SK-N-SH (cell line): ENCODE measurements at regions not wholly inside any gene's neighbourhood (a gene's known extent, or its start where the extent isn't known, plus 50 kb on each side); places are given as distances from the start of the nearest gene placed in this dataset.

ENCODE experiments used
- CTCF ChIA-PET: fragments of 300-600, 350-600 bp; formaldehyde crosslinking; extraction: SDS; loops from one replicate; lab custom pipeline; 2021; lab: Yijun Ruan, JAX
- POLR2A ChIA-PET: fragments of 350-600 bp; sonication (Branson Sonifier 250); formaldehyde crosslinking; extraction: SDS; loops from one replicate; lab custom pipeline; 2020; ENCODE audit warnings: antibody characterized with exemption, inconsistent platforms; lab: Yijun Ruan, JAX
- DNase-seq: peaks from one replicate; pipeline ENCODE4 v3.0.0; 2012
- H2AFZ ChIP-seq: fragments of 200-600 bp; sonication (generic); 2 replicates; pipeline ENCODE4 v1.8.1; 2016; ENCODE audit warnings: antibody characterized with exemption, mild to moderate bottlenecking, low read depth
- H3F3A ChIP-seq: fragments of 200-600 bp; sonication (generic); replicated peaks from 2 replicates; pipeline ENCODE3; 2016; ENCODE audit warnings: antibody characterized with exemption, mild to moderate bottlenecking; ENCODE audit not compliant: insufficient read depth
- H3K27ac ChIP-seq, 2 experiments: fragments of 200-500 bp in 1 of 2; fragments of 200-600 bp in 1 of 2; sonication (Bioruptor generic) in 1 of 2; sonication (generic), shearing (Covaris generic) in 1 of 2; 2 replicates each; pipeline versions ENCODE4 v1.5.1 to v1.6.1; 2014 to 2016; ENCODE audit warnings: low read depth in 2 of 2, inconsistent platforms in 1 of 2, low read length in 1 of 2, mild to moderate bottlenecking in 1 of 2, mixed read lengths in 1 of 2
- H3K27me3 ChIP-seq: fragments of 200-600 bp; sonication (generic), shearing (Covaris generic); 2 replicates; pipeline ENCODE4 v1.6.1; 2016; ENCODE audit warnings: mixed run types; ENCODE audit not compliant: insufficient read depth
- H3K36me3 ChIP-seq, 2 experiments: fragments of 200-500 bp in 1 of 2; fragments of 200-600 bp in 1 of 2; sonication (Bioruptor generic) in 1 of 2; sonication (generic) in 1 of 2; replicated peaks in 1 of 2; 2 replicates each; pipeline versions ENCODE3 to v1.5.1; 2014 to 2016; ENCODE audit warnings: low read length in 1 of 2, mild to moderate bottlenecking in 1 of 2; ENCODE audit not compliant: insufficient read depth in 2 of 2, control insufficient read depth in 1 of 2
- H3K4me1 ChIP-seq, 2 experiments: fragments of 200-500 bp in 1 of 2; fragments of 200-600 bp in 1 of 2; sonication (Bioruptor generic) in 1 of 2; sonication (generic), shearing (Covaris generic) in 1 of 2; 2 replicates each; pipeline versions ENCODE4 v1.5.1 to v1.6.1; 2014 to 2016; ENCODE audit warnings: low read depth in 1 of 2, low read length in 1 of 2, mixed run types in 1 of 2; ENCODE audit not compliant: insufficient read depth in 2 of 2, control insufficient read depth in 1 of 2
- H3K4me2 ChIP-seq: fragments of 200-600 bp; sonication (generic), shearing (Covaris generic); 2 replicates; pipeline ENCODE4 v1.6.1; 2017; ENCODE audit warnings: mixed run types
- H3K4me3 ChIP-seq, 2 experiments: fragments of 200-500 bp in 1 of 2; fragments of 200-600 bp in 1 of 2; sonication (Bioruptor generic) in 1 of 2; sonication (generic), shearing (Covaris generic) in 1 of 2; 2 replicates each; pipeline versions ENCODE4 v1.5.1 to v1.8.1; 2014 to 2016; ENCODE audit warnings: low read depth in 2 of 2, inconsistent platforms in 1 of 2, low read length in 1 of 2, mild to moderate bottlenecking in 1 of 2, mixed read lengths in 1 of 2, moderate library complexity in 1 of 2
- H3K79me2 ChIP-seq: fragments of 200-600 bp; sonication (generic); 2 replicates; pipeline ENCODE4 v1.8.1; 2017; ENCODE audit warnings: mild to moderate bottlenecking; ENCODE audit not compliant: insufficient read depth
- H3K9ac ChIP-seq: fragments of 200-600 bp; sonication (generic); 2 replicates; pipeline ENCODE4 v1.6.1; 2017; ENCODE audit warnings: mixed run types
- H3K9me2 ChIP-seq: fragments of 200-600 bp; sonication (generic); 2 replicates; pipeline ENCODE4 v1.6.1; 2017; ENCODE audit warnings: mixed run types
- H3K9me3 ChIP-seq: fragments of 200-600 bp; sonication (generic); 2 replicates; pipeline ENCODE4 v1.6.1; 2017; ENCODE audit warnings: mixed run types, mild to moderate bottlenecking, moderate library complexity
- H4K20me1 ChIP-seq: fragments of 200-600 bp; sonication (generic); 2 replicates; pipeline ENCODE4 v1.6.1; 2017; ENCODE audit warnings: mild to moderate bottlenecking, mixed run types; ENCODE audit not compliant: insufficient read depth
- FOXJ3 ChIP-seq: sonication (generic); formaldehyde crosslinking; IDR thresholded peaks from 2 replicates; pipeline ENCODE4 v1.5.1; 2020; ENCODE audit warnings: mild to moderate bottlenecking, missing genetic modification reagents
- FOXM1 ChIP-seq: IDR thresholded peaks from 2 replicates; pipeline ENCODE4 v1.4.0; 2012; ENCODE audit warnings: low read depth, mild to moderate bottlenecking
- GABPA ChIP-seq: IDR thresholded peaks from 2 replicates; pipeline ENCODE4 v1.4.0; 2012; ENCODE audit warnings: low read depth, mild to moderate bottlenecking
- JUND ChIP-seq: IDR thresholded peaks from 2 replicates; pipeline ENCODE4 v1.4.0; 2012
- MEF2A ChIP-seq: IDR thresholded peaks from 2 replicates; pipeline ENCODE4 v1.4.0; 2012; ENCODE audit warnings: low read depth, borderline replicate concordance
- MXI1 ChIP-seq: IDR thresholded peaks from 2 replicates; pipeline ENCODE4 v1.6.1; 2012; ENCODE audit warnings: mild to moderate bottlenecking, low read depth, low read length, improper control_type of control experiment
- NRF1 ChIP-seq: IDR thresholded peaks from 2 replicates; pipeline ENCODE4 v1.6.1; 2012; ENCODE audit warnings: low read depth, mild to moderate bottlenecking, low read length
- PBX3 ChIP-seq: IDR thresholded peaks from 2 replicates; pipeline ENCODE4; 2012
- RAD21 ChIP-seq: IDR thresholded peaks from 2 replicates; pipeline ENCODE4 v1.6.1; 2012; ENCODE audit warnings: mild to moderate bottlenecking, low read length
- RCOR1 ChIP-seq: fragments of 150-350 bp; IDR thresholded peaks from 2 replicates; pipeline ENCODE4 v1.6.1; 2017; ENCODE audit warnings: antibody characterized with exemption, low read length
- SIN3A ChIP-seq: IDR thresholded peaks from 2 replicates; pipeline ENCODE4 v1.6.1; 2012; ENCODE audit warnings: low read depth, mild to moderate bottlenecking, low read length, moderate library complexity, borderline replicate concordance
- SMC3 ChIP-seq: IDR thresholded peaks from 2 replicates; pipeline ENCODE4 v1.6.1; 2012; ENCODE audit warnings: low read depth, low read length, improper control_type of control experiment
- TAF1 ChIP-seq: IDR thresholded peaks from 2 replicates; pipeline ENCODE4 v1.6.1; 2012; ENCODE audit warnings: low read depth, mild to moderate bottlenecking, low read length, moderate library complexity, borderline replicate concordance
- TCF12 ChIP-seq: IDR thresholded peaks from 2 replicates; pipeline ENCODE4 v1.4.0; 2012
- USF1 ChIP-seq: IDR thresholded peaks from 2 replicates; pipeline ENCODE4 v1.4.0; 2012; ENCODE audit warnings: low read depth, borderline replicate concordance
- YY1 ChIP-seq: IDR thresholded peaks from 2 replicates; pipeline ENCODE4 v1.4.0; 2012; ENCODE audit warnings: low read depth, mild to moderate bottlenecking
- ZBTB33 ChIP-seq: IDR thresholded peaks from 2 replicates; pipeline ENCODE4 v1.4.0; 2012; ENCODE audit warnings: low read depth, borderline replicate concordance
- WGBS: methylation state at CpG from one replicate; pipeline ENCODE4 v1.1.6; 2017; ENCODE audit warnings: low lambda C conversion rate; 5-methylcytosine and 5-hydroxymethylcytosine counted together

- 78% methylated on average over 2 of the region's 2 CpGs for whole genome bisulfite sequencing
These were observed 192.5 kb upstream of the LYZL1 start for GRCh38 chr10:29096303-29096824.

GRCh38 chr10:29098423-29098822 is 190.4 kb upstream of the LYZL1 start:
- Histone ChIP-seq H3K79me2 (no peaks in the 10 kb centered on the region), H3K27me3 (no peaks in the 10 kb centered on the region), H2AFZ (no peak overlapping the region), H4K20me1 (no peaks in the 10 kb centered on the region), H3K9me2 (no peaks in the 10 kb centered on the region), H3F3A (no peaks in the 10 kb centered on the region), H3K4me3 (no peak overlapping the region), H3K27ac (no peak overlapping the region), H3K4me1 (peaks cover 0 to 12% of the 10 kb centered on the region in 2 experiments; a peak in 2 of 4 replicates), H3K9me3 (no peaks in the 10 kb centered on the region), H3K36me3 (no peaks in the 10 kb centered on the region), H3K4me2 (no peak overlapping the region), H3K9ac (no peak overlapping the region)
- WGBS = 8% methylated on average over 1 of the region's 1 CpG
- ChIA-PET CTCF (no interaction called here), POLR2A (no interaction called here)
- no peak for DNase-seq
- TF ChIP-seq TCF12 = no peak
- TF ChIP-seq USF1 = no peak
- no peak for TF ChIP-seq JUND
- no peak for TF ChIP-seq FOXM1
- no peak for TF ChIP-seq RAD21
- TF ChIP-seq RCOR1 = no peak
- no peak for TF ChIP-seq ZBTB33
- no peak for TF ChIP-seq TAF1
- no peak for TF ChIP-seq MXI1
- no peak for TF ChIP-seq SMC3
- TF ChIP-seq YY1 = no peak
- TF ChIP-seq PBX3 = no peak
- no peak for TF ChIP-seq NRF1

More at GRCh38 chr10:29096303-29096824, 192.5 kb upstream of the LYZL1 start:
- H3K4me3 ChIP-seq = no peak overlapping the region
- ChIA-PET CTCF (interaction anchor here (0.6 to 1.3 kb wide), 3 partner anchors 16 to 39 kb away, joined by 3 read pairs; no protein-coding TSS in a partner anchor), POLR2A (no interaction called here)
- no peak for DNase-seq
- H3K27ac ChIP-seq = no peak overlapping the region
- H2AFZ ChIP-seq = no peak overlapping the region
- no peaks in the 10 kb centered on the region for H3K79me2 ChIP-seq
- TF ChIP-seq MXI1 (no peak), FOXM1 (no peak), JUND (no peak), RCOR1 (no peak), MEF2A (no peak), FOXJ3 (CRISPR knock-in tag) (no peak), TAF1 (no peak), TCF12 (no peak), GABPA (no peak), ZBTB33 (no peak), SIN3A (no peak), RAD21 (no peak)
- H3K9ac ChIP-seq = no peak overlapping the region
- no peaks in the 10 kb centered on the region for H3K9me2 ChIP-seq
- no peaks in the 10 kb centered on the region for H3F3A ChIP-seq
- H3K9me3 ChIP-seq = no peaks in the 10 kb centered on the region
- H3K4me2 ChIP-seq = no peak overlapping the region
- H3K4me1 ChIP-seq = no peaks in the 10 kb centered on the region
- H3K27me3 ChIP-seq = no peaks in the 10 kb centered on the region
- H4K20me1 ChIP-seq = no peaks in the 10 kb centered on the region
- no peaks in the 10 kb centered on the region for H3K36me3 ChIP-seq
